ENCODE measurements at regions not wholly inside any gene's neighbourhood (a gene's known extent, or its start where the extent isn't known, plus 50 kb on each side); places are given as distances from the start of the nearest gene placed in this dataset.
"Not testable (repeated sequence)": the region's sequence is repeated elsewhere in the genome, so short reads cannot be mapped to it uniquely, and the experiment has no call there.

DNA sequence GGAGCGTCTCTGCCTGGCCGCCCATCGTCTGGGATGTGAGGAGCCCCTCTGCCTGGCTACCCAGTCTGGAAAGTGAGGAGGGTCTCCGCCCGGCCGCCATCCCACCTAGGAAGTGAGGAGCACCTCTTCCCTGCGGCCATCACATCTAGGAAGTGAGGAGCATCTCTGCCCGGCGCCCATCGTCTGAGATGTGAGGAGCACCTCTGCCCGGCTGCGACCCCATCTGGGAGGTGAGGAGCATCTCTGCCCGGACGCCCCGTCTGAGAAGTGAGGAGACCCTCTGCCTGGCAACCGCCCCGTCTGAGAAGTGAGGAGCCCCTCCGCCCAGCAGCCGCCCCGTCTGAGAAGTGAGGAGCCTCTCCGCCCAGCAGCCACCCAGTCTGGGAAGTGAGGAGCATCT is 84.5 kb downstream of the IDS start:
- DNase-seq (ENCODE audit: low read depth in 2 of 2): not testable (repeated sequence)

DNA sequence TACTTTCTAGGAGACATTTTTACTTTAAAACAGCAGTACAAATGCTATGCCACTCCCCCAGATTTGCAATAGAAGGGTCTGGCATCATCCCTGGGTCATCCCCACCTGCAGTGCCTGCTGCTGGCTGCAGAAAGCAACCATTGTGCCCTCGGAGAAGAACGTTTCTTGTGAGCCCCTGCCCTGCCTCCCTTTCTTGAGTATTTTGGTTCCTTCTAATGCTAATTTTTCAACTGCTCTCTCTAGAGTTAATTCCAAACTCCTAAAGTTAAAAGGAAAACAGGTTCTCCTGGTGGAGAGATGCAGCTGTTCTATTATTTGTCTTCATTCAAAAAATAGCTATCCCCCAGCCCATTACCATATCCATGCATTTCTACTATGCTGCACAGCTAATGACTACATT is 107.1 kb downstream of the IDS start:
- no peak for DNase-seq (ENCODE audit: low read depth in 2 of 2)

DNA sequence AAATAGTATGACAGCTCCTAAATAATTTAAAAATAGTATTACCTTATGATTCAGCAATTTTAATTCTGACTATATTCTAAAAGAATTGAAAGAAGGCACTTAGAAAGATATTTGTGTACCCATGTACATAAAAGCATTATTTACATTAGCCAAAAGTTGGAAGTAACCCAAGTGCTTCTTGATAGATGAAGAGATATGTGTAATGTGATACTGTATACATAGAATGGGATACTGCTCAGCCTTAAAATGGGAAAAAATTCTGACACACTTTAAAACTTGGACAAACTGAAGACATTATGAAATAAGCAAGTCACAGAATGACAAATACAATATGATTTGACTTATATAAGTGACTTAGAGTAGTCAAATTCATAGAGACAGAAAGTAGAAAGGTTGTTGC is 112.2 kb downstream of the IDS start:
- no peak for DNase-seq (ENCODE audit: low read depth in 2 of 2)

DNA sequence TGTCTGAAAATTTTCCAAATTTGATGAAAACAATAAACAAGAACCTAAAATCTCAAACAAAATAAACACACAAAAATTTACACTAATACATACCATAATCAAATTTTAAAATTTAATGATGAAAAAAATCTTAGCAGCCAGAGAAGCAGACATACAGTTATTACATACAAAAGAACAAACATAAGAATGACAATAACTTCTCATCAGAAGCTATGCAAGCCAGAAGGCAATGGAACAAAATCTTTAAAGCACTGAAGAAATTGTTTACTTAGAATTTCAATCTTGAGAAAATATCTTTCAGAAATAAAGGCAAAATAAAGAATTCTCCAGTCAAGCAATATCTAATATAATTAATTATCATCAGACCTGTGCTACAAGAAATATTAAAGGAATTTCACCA is 121.3 kb downstream of the IDS start:
- DNase-seq (ENCODE audit: low read depth in 2 of 2): no peak

DNA sequence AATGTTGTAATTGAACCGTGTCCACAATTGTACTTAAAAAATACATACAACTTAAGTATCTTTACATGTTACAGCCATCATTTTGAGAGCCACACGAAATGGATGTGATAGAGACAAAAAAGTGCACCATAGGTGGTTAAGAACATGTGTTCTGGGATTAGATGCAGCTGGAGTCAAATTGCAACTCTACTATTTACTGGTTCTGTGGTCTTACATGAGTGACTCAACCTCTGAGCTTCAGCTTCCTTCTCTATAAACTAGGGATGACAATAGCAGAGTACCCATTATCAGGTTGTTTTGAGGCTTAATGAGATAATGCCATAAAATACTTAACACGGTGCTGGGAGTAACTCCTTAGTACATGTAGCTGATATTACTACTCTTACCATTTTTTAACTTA is 130.4 kb downstream of the IDS start:
- DNase-seq (ENCODE audit: low read depth in 2 of 2): no peak

DNA sequence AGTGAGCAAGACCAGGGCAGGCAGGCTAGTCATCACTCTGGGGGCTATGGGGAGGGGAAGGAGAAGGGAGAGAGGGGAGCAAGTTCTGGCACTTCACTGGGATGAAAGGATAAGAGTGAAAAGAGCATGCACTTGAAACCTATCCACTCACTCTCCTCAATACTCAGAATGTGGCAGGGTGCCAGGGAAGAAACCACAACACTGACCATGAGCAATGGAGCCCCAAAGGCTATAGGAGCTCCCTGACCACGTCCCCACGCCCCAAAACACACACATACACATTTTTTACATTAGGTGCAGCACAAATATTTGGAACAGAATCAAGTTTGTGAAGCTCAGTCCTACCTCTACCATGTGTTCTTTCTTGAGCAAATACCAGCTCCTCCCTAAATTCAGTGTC is 132.2 kb downstream of the IDS start:
- no peak for DNase-seq (ENCODE audit: low read depth in 2 of 2)

DNA sequence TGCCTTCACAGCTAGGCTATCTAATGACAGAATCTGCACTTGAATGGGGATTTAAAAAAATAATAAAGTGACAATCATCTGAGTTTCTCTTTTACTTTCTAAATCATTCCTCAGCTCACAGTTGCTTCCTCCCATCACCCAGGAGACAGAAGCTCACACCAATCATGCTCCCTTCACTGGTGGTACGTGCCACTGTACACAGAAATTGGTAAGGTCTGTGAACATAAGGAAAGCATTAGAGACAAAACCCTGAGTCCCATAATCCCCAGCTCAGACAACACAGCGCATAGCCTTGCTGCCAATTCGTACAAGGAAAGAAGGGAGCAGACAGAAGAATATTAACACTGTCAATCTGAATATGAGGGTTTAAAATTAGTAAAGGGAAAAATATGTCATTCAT is 133.1 kb downstream of the IDS start:
- DNase-seq (ENCODE audit: low read depth in 2 of 2): no peak

DNA sequence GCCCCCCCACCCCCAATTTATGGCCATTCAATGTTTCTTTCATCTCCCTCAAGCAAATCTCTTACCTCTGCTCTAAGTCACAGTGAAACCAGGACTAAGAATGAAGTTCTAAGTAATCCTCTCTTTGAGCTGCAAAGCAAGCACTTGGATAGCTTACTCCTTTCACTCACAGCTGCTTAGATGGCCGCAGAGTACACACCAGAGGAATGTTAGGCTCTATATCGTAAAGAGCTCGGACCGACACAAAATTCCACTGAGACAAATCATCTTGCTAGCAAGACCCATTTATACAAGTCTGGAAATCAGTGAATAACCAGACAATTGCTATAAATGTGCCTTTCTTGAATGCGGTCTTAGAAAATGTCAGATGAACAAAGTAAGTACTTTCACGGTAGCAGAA is 135.0 kb downstream of the IDS start:
- DNase-seq (ENCODE audit: low read depth in 2 of 2): no peak

DNA sequence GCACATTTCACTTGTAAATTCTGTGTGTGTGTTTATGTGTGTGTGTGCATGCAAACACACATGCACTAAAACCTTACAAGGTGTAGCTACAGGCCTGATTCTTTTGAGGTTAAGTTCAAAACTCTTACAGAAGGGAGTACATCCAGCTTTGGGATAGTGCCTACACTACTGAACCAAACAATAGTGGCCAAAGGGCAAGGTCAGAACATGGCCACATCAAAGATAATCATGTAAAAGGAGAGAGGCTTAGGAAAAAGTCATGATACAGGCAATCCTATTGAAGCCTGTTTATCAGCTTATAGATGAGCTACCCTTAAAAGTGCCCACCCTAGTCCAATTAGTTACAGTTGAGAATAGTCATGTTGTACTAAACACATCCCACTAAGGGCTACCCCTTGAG is 139.6 kb downstream of the IDS start:
- no peak for DNase-seq (ENCODE audit: low read depth in 2 of 2)

DNA sequence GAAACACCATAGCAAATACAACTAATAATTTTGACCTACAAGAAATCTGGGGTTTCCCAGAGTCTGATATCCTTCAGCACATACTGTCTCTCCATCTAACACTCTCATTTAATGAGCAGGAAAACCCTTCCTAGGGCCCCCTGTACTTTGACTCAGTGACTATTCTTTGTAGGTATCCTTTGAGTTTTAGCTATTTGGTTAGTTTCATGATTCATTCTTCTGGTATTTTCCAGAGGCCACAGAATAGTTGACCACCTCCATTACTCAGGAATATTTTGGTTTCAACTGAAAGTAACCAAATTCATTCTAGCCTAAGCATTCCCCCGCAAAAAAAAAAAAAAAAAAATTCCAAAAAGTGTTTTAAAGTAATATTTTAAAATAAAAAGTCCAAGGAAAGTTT is 140.0 kb downstream of the IDS start:
- no peak for DNase-seq (ENCODE audit: low read depth in 2 of 2)

DNA sequence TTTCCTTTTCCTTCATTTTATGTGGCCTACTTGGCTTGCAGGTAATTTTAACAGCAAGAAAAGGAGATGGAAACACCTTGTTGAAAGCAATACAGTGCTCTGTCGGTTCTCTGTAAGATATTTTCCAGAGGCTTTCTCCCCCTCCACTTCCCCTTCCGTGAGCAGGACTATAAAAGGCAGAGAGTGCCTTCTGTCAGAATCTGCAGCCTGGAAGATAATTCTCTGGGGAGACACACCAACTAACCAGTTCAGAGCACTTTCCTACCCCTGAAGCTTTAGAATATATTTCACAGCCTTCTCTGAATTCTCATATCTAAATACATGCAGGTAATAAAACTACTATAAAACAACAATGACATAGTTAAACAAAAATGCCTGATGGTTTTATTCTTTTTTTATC is 141.1 kb downstream of the IDS start:
- DNase-seq (ENCODE audit: low read depth in 2 of 2): no peak

DNA sequence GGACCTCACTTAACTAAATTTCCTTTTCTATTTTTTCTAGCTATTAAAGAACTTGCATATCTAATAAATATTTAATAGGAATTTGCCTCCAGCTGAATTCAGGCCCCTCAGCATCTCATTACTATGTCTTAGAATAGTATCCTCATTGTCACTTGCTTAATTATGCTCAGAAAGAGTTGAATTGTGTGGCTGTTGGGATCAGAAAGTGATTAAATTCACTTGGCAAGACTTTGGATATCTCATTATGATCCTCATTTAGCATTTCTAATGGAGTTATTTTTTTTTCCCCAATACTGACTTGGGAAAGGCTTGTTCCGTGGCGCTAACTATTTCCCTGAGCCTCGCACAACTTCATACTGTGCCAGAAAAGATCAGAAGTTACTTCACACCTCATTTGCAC is 158.8 kb downstream of the IDS start:
- DNase-seq (ENCODE audit: low read depth in 2 of 2): no peak

DNA sequence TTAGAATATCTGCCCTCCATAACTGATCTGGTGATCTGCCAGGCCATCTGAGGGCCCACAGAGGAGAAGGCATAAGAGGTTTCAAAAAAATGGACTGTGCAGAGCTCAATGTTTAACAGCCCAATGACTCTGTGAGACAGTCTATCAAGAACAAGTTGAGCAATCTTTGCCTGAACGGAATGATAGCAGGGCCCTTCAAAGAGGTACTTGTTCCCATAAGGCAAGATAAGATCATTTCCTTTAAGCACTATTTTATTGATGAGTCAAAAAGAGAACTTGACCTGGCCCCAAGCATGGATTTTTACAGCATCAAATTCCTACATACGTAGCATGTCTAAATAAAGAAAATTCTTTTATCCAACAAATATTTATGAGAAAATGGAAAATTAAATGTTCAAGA is 182.8 kb downstream of the IDS start:
- no peak for DNase-seq (ENCODE audit: low read depth in 2 of 2)

DNA sequence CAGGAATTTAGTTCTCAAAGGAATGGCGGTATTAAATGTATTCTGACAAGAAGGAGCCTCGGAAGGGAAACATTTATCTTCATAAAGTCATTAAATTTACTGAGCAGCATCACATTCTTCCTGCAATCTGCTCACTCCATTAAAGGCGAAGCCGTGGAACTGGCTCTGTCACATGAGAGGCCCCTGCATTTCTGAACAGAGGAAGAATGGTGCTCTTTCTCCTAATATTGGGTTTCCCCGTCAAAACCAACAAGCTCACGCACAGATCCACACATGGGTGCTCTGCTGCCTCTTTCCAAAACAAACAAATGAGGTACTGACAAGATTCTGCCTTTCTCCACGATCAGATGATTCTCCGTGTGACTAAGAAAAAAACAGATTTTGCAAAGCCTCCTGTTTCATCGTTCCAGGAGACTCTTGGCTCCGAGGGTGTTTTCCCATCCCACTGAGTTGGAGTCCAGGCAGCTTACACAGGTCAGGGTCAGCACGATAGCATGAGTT is 191.2 kb downstream of the IDS start:
- DNase-seq (ENCODE audit: low read depth in 2 of 2): no peak

DNA sequence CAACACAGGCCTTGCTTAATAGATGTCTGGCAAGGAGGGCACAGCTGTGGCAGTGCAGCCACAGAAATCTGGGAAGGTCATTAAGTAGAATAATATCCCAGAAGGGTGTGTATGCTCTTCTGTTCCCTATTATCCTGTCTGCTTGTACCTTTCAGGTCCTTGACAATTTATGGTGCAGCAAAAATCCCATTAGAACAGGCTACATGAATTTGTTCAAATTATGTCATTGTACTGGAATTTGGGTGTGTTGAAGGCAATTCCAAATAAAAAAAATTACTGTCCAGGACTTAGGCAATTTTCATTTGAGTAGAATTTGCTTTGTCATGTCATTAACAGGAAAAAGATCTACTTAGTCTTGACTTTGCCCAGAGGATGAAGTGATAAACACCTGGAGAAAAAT is 192.1 kb downstream of the IDS start:
- no peak for DNase-seq (ENCODE audit: low read depth in 2 of 2)

DNA sequence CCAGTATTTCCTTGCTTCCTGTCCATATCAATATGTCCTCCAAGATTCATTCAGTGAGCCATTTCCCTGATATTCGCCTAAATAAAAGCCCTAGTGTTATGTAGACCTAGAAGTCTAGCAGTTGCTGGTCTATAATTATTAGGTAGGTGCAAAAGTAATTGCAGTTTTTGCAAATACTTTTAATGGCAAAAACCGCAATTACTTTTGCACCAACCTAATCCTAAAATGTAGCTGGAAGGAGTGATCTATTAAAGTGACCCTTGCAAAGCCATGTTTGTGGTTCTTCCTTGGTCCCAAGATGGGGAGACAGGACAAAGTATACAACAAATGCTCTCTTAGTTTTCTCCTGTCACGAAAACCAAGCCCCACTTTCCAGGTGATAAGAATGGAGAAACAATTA is 193.0 kb downstream of the IDS start:
- DNase-seq (ENCODE audit: low read depth in 2 of 2): no peak

DNA sequence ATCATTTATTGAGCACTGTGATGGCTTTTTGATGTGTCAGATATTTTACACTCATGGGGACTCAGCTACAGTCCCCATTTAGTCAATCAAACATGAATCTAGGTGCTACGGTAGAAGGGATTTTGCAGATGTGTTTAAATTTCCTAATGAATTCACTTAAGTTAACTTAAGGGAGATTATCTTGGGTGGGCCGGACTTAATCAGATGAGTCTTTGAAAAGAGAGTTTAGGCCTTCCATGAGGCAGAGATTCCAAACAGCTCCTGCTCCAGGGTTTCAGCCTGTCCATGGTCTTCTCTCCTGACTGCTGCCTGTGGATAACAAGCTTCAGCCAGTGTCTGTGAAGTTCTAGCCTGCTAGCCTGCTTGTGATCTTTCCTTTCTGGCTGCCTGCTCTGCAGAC is 202.4 kb downstream of the IDS start:
- no peak for DNase-seq (ENCODE audit: low read depth in 2 of 2)

DNA sequence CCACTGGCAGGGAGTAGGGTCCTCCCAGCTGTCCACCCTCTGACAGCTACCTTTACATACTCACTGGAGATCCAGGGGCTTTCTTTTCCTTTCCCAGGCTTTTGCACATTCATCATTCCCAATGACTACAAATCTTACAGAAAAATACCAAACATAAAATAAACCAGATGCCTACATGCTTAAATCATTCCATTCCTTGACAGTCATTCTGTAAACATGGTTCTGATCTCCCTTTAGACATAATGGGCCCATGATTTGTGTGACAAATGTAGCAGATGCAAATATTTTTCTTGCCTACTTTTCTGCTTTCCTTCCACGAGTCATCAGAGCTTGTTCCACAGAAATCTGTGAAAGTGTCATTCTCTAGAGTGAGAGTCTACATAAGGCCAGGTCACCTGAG is 207.0 kb downstream of the IDS start:
- DNase-seq (ENCODE audit: low read depth in 2 of 2): no peak

DNA sequence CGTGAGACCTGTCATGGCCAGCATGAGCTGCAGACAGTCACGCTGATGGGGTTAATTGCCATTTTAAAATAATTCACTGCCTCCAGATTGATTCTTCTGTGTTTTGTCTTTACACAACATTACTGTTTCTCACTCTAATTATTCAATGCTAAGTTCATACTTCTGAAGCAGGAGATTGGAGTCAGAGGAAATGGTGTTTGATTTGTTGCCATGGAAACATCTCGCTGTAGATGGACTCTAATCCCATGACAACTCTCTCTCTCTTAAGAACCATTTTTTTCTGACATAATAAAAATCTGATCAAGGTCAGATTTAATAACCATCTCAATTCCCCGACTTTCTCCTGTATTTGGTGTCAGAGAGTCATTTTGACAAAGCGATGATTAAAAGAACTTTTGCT is 209.0 kb downstream of the IDS start:
- no peak for DNase-seq (ENCODE audit: low read depth in 2 of 2)

DNA sequence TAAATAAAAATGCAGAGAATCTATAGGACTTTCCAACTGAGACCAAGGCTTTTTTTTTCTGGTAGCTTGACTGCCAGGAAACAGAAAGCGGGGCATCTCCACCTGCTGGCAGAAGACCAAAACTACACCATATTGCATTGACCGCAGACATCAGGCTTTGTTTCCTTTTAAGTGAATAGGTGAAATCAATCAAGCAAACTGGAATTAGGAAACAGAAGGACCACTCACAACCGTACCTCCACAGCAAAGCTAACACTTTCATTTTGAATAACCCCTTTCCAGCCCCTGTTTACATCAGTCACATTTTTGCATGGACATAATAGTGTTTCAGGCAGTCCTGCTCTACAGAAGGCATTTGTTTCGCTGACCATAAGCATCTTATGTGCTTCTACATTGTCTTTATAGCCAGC is 218.2 kb downstream of the IDS start:
- DNase-seq (ENCODE audit: low read depth in 2 of 2): peak; percentile 16 to 31

DNA sequence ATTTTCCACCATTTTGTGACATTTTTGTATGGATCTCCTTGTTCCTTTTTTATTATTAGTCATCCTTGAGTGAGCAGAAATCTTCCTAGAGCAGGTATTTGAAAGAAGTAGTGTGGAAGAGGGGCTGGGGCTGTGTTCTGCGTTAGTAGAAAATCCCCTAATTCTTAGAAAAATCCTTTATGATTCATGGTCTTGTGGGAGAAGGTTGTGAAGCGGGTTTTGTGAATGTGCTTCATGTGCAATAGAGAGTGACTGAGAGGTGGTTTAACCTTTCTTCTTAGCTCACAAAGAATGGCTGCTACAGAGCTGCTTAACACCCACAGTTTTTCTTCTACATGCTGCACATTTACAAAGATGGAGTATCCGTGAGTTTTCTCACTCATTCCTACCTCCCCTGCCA is 220.5 kb downstream of the IDS start:
- no peak for DNase-seq (ENCODE audit: low read depth in 2 of 2)

DNA sequence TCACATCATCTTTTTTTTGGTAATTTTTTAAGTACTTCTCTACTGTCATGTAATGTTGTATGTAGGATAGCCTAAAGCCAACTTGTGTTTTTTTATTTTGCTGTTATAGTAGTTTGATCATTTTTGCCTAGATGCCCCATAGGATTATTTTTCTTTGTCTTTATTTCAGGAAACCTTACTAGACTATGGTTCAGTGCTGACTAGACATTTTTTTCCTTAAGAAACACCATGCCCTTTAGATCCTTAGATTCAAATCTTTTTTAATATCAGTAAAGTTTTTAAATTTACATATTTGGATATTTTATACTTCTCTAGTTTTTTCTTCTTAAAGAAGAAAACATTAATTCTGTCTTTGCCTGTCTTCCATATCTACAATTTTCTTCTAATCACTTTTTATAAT is 221.3 kb downstream of the IDS start:
- DNase-seq (ENCODE audit: low read depth in 2 of 2): no peak

DNA sequence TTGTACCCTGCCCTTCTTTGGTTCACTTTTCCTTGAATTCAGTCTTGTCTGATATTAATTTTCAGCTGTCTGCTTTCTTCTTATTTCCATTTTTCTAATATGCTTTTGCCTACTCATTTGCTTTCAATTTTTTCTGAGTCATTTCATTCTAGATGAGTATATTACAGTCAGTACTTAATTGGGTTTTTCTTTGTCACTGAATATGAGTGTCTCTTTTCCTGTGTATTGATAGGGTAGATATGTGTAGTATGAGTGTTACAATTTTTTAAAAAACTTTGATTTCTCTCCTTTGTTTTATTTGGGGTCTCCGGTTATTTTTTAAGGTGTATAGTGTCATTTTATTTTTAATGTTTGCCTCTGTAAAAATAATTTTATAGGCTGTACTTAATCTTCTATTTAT is 222.2 kb downstream of the IDS start:
- DNase-seq (ENCODE audit: low read depth in 2 of 2): no peak

DNA sequence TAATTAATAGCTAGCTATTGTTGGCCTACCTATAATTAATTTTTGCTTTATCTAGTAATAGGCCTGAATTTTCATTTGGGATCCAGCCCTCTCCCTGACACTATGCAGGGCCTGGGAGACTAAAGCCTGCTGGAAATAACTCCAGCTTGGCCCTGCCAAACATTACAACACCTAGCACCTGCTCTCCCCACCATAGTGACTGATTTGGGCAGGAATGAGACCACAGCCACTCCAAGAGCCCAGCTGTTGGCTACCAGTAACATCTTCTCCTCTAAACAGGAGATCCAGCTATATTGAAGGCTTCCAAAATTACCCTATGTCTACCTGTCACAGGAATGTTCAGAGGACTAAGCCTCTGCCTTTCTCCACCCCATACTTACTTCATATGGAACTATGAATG is 225.1 kb downstream of the IDS start:
- no peak for DNase-seq (ENCODE audit: low read depth in 2 of 2)

DNA sequence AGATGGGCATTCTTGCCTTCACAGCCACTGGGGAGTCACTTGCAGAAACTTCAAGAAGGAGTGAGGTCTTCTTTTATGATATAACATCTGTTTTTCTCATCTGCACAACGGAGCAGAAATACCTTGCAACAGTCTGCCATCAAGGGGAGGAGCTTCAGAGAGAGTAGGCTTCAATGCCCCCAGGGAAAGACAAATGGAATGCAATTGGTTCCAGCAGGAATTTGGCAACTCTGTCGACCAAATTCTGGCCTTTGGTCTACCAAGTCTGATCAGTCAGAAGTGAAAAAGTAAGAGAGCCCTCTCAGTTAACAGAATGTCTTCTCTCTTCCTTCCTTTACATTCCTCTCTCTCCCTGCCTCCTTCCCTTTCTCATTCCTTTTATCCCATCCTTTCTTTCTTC is 229.3 kb downstream of the IDS start:
- DNase-seq (ENCODE audit: low read depth in 2 of 2): no peak

Measured in stimulated activated CD4-positive, alpha-beta T cell treated with anti-CD3 and anti-CD28 coated beads, Interleukin-15, amount 100 ng/mL, for 48 hours (primary cell).